ENCODE measurements at regions not wholly inside any gene's neighbourhood (a gene's known extent, or its start where the extent isn't known, plus 50 kb on each side); places are given as distances from the start of the nearest gene placed in this dataset.

- DNase-seq (ENCODE audit: low read depth), result peak; percentile 70
- H3K4me3 ChIP-seq (ENCODE audit: low read depth, low read length), result no peak overlapping the region
- peak; percentile 73 for TF ChIP-seq MYC (IDR thresholded peaks at IDR 0.05; ENCODE audit: low read depth, low read length)
- TF ChIP-seq POLR2A (IDR thresholded peaks at IDR 0.05; ENCODE audit: extremely low read depth, insufficient read length), result no peak
- peak; percentile 47; the same call in 1 of the 2 replicates for TF ChIP-seq MAX (IDR thresholded peaks at IDR 0.05; ENCODE audit: low read depth, low read length)
- TF ChIP-seq CTCF (IDR thresholded peaks at IDR 0.05; ENCODE audit: low read depth, low read length), result no peak
Observed at GRCh38 chr5:32504989-32505596, 60.6 kb upstream of the ZFR start.

GRCh38 chr5:32504329-32504988, 59.9 kb upstream of the ZFR start:
- no peak overlapping the region for H3K4me3 ChIP-seq (ENCODE audit: low read depth, low read length)
- TF ChIP-seq CTCF (IDR thresholded peaks at IDR 0.05; ENCODE audit: low read depth, low read length) (no peak), MYC (IDR thresholded peaks at IDR 0.05; ENCODE audit: low read depth, low read length) (no peak), MAX (IDR thresholded peaks at IDR 0.05; ENCODE audit: low read depth, low read length) (no peak), POLR2A (IDR thresholded peaks at IDR 0.05; ENCODE audit: extremely low read depth, insufficient read length) (no peak)
- no peak for DNase-seq (ENCODE audit: low read depth)

GRCh38 chr5:32503261-32503660, 58.7 kb upstream of the ZFR start:
- TF ChIP-seq CTCF (IDR thresholded peaks at IDR 0.05; ENCODE audit: low read depth, low read length) (no peak), MAX (IDR thresholded peaks at IDR 0.05; ENCODE audit: low read depth, low read length) (no peak), POLR2A (IDR thresholded peaks at IDR 0.05; ENCODE audit: extremely low read depth, insufficient read length) (no peak), MYC (IDR thresholded peaks at IDR 0.05; ENCODE audit: low read depth, low read length) (no peak)
- no peak for DNase-seq (ENCODE audit: low read depth)
- H3K4me3 ChIP-seq (ENCODE audit: low read depth, low read length), result no peak overlapping the region

- TF ChIP-seq POLR2A (IDR thresholded peaks at IDR 0.05; ENCODE audit: extremely low read depth, insufficient read length) (no peak), MYC (IDR thresholded peaks at IDR 0.05; ENCODE audit: low read depth, low read length) (no peak), CTCF (IDR thresholded peaks at IDR 0.05; ENCODE audit: low read depth, low read length) (no peak), MAX (IDR thresholded peaks at IDR 0.05; ENCODE audit: low read depth, low read length) (no peak)
- DNase-seq (ENCODE audit: low read depth), result no peak
- no peak overlapping the region for H3K4me3 ChIP-seq (ENCODE audit: low read depth, low read length)
Observed at GRCh38 chr5:32501071-32502002, 56.8 kb upstream of the ZFR start.

GRCh38 chr5:32500181-32500580, 55.6 kb upstream of the ZFR start:
- no peak for TF ChIP-seq POLR2A (IDR thresholded peaks at IDR 0.05; ENCODE audit: extremely low read depth, insufficient read length)
- TF ChIP-seq MYC (IDR thresholded peaks at IDR 0.05; ENCODE audit: low read depth, low read length), result no peak
- no peak for TF ChIP-seq MAX (IDR thresholded peaks at IDR 0.05; ENCODE audit: low read depth, low read length)
- no peak for TF ChIP-seq CTCF (IDR thresholded peaks at IDR 0.05; ENCODE audit: low read depth, low read length)
- no peak for DNase-seq (ENCODE audit: low read depth)
- H3K4me3 ChIP-seq (ENCODE audit: low read depth, low read length), result no peak overlapping the region

Data from NB4 (cell line).